ENCODE measurements at regions not wholly inside any gene's neighbourhood (a gene's known extent, or its start where the extent isn't known, plus 50 kb on each side); places are given as distances from the start of the nearest gene placed in this dataset.
"Not testable (repeated sequence)": the region's sequence is repeated elsewhere in the genome, so short reads cannot be mapped to it uniquely, and the experiment has no call there.

DNA sequence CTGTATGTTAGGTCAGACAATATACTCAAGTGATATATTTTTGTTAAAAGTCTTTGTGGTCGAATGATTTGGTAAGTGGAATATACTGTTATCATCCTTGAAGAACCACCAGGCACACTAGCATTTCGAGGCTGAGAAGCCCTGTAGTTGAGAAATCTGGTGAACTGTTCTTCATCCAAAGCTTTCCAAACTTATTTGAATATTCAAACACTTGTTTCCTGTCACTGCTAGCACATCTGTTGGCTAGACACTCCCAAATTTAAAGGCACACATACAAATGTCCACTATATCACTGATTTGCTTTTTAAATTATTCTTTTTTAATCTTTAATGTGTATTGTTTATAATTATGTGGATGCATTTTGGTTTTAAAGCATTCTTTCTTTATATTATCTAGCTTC lies 241.9 kb upstream of the CNTNAP5 start:
- Histone ChIP-seq H3K27me3 (ENCODE audit: control insufficient read depth, insufficient read depth, low read length) (no peaks in the 10 kb centered on the region), H3K9ac (ENCODE audit: low read length in 3 of 3) (no peak overlapping the region), H3K27ac (ENCODE audit: low read depth in 2 of 2, low read length in 2 of 2) (no peak overlapping the region), H3K4me3 (ENCODE audit: low read length in 3 of 3) (no peak overlapping the region), H3K9me3 (ENCODE audit: control insufficient read depth in 2 of 3, insufficient read depth in 1 of 3, low read length in 3 of 3) (no peaks in the 10 kb centered on the region), H3K4me1 (ENCODE audit: control insufficient read depth in 2 of 3, insufficient read depth in 2 of 3, low read depth in 1 of 3, low read length in 3 of 3) (no peaks in the 10 kb centered on the region), H3K36me3 (ENCODE audit: control insufficient read depth in 2 of 3, insufficient read depth in 3 of 3, low read length in 3 of 3) (no peaks in the 10 kb centered on the region)
- no peak for FAIRE-seq
- no peak for DNase-seq
- intact Hi-C loops (cut with DNase I), result no loop called here
- TF ChIP-seq, protein P1, sequence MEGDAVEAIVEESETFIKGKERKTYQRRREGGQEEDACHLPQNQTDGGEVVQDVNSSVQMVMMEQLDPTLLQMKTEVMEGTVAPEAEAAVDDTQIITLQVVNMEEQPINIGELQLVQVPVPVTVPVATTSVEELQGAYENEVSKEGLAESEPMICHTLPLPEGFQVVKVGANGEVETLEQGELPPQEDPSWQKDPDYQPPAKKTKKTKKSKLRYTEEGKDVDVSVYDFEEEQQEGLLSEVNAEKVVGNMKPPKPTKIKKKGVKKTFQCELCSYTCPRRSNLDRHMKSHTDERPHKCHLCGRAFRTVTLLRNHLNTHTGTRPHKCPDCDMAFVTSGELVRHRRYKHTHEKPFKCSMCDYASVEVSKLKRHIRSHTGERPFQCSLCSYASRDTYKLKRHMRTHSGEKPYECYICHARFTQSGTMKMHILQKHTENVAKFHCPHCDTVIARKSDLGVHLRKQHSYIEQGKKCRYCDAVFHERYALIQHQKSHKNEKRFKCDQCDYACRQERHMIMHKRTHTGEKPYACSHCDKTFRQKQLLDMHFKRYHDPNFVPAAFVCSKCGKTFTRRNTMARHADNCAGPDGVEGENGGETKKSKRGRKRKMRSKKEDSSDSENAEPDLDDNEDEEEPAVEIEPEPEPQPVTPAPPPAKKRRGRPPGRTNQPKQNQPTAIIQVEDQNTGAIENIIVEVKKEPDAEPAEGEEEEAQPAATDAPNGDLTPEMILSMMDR (IDR thresholded peaks at IDR 0.05; ENCODE audit: borderline replicate concordance, extremely low read depth, insufficient read depth), result no peak

DNA sequence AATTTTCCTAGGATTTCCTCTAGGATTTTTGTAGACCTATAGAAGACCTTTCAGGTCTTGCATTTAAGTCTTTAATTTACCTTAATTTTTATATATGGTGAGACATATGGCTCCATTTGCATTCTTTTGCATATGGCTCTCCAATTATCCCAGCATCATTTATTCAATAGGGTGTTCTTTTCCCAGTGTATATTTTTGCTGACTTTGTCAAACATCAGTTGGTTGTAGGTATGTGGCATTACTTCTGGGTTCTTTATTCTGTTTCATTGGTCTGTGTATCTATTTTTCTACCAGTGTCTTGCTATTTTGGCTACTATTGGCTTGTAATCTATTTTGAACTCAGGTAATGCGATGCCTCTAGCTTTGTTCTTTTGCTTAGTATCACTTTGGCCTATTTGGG lies 239.8 kb upstream of the CNTNAP5 start:
- no peaks in the 10 kb centered on the region for H3K27me3 ChIP-seq (ENCODE audit: control insufficient read depth, insufficient read depth, low read length)
- H3K9ac ChIP-seq (ENCODE audit: low read length in 3 of 3), result no peak overlapping the region
- TF ChIP-seq, protein P1 (IDR thresholded peaks at IDR 0.05; ENCODE audit: borderline replicate concordance, extremely low read depth, insufficient read depth), result no peak
- no peaks in the 10 kb centered on the region for H3K9me3 ChIP-seq (ENCODE audit: control insufficient read depth in 2 of 3, insufficient read depth in 1 of 3, low read length in 3 of 3)
- no peaks in the 10 kb centered on the region for H3K36me3 ChIP-seq (ENCODE audit: control insufficient read depth in 2 of 3, insufficient read depth in 3 of 3, low read length in 3 of 3)
- no peak overlapping the region for H3K27ac ChIP-seq (ENCODE audit: low read depth in 2 of 2, low read length in 2 of 2)
- FAIRE-seq, result no peak
- H3K4me1 ChIP-seq (ENCODE audit: control insufficient read depth in 2 of 3, insufficient read depth in 2 of 3, low read depth in 1 of 3, low read length in 3 of 3), result no peaks in the 10 kb centered on the region
- H3K4me3 ChIP-seq (ENCODE audit: low read length in 3 of 3), result no peak overlapping the region
- intact Hi-C loops (cut with DNase I), result no loop called here
- DNase-seq, result no peak

DNA sequence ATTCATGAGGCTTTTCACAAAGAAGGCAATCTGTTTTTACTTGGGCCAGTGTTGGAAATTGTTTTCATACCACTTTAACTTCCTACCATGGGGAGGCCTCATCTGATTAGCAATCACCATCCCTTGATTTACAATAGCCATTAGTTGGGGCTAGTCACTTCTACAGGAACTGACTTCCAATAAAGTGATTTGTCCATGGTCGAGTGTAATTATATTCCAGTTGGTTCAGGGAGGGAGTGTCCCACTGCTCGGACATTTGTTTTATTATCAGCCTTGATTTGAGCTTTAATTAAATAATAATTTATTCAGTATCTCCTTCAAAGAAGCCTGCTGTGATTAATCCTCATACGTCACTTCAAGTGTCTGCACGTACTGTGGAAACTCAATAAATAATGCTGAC lies 233.9 kb upstream of the CNTNAP5 start:
- intact Hi-C loops (cut with DNase I), result no loop called here
- Histone ChIP-seq H3K9ac (ENCODE audit: low read length in 3 of 3) (no peak overlapping the region), H3K36me3 (ENCODE audit: control insufficient read depth in 2 of 3, insufficient read depth in 3 of 3, low read length in 3 of 3) (no peaks in the 10 kb centered on the region), H3K4me1 (ENCODE audit: control insufficient read depth in 2 of 3, insufficient read depth in 2 of 3, low read depth in 1 of 3, low read length in 3 of 3) (no peaks in the 10 kb centered on the region), H3K27ac (ENCODE audit: low read depth in 2 of 2, low read length in 2 of 2) (no peak overlapping the region), H3K9me3 (ENCODE audit: control insufficient read depth in 2 of 3, insufficient read depth in 1 of 3, low read length in 3 of 3) (no peaks in the 10 kb centered on the region), H3K4me3 (ENCODE audit: low read length in 3 of 3) (no peak overlapping the region), H3K27me3 (ENCODE audit: control insufficient read depth, insufficient read depth, low read length) (no peaks in the 10 kb centered on the region)
- DNase-seq (no peak), FAIRE-seq (no peak)
- TF ChIP-seq, protein P1 (IDR thresholded peaks at IDR 0.05; ENCODE audit: borderline replicate concordance, extremely low read depth, insufficient read depth), result no peak

DNA sequence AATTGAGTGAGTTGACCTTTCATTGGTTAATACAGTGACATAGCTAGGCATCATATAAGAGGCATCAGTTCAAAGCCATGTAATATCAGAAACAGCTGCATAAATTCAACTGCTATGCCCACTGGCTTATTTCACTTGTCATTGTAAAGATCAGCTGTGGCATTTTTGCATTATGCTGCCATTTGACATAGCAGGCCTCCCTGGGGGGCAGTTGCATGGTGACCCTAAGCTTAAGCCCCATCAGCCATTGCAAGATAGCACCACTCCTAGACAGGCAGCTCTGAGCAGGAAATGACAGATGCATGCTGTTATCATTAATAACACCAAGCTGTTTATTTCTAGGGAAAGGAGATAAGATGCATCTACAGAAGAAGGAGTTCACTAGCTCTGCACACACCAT lies 233.4 kb upstream of the CNTNAP5 start:
- no peaks in the 10 kb centered on the region for H3K4me1 ChIP-seq (ENCODE audit: control insufficient read depth in 2 of 3, insufficient read depth in 2 of 3, low read depth in 1 of 3, low read length in 3 of 3)
- H3K27me3 ChIP-seq (ENCODE audit: control insufficient read depth, insufficient read depth, low read length), result no peaks in the 10 kb centered on the region
- DNase-seq (no peak), FAIRE-seq (no peak)
- H3K36me3 ChIP-seq (ENCODE audit: control insufficient read depth in 2 of 3, insufficient read depth in 3 of 3, low read length in 3 of 3), result no peaks in the 10 kb centered on the region
- H3K9me3 ChIP-seq (ENCODE audit: control insufficient read depth in 2 of 3, insufficient read depth in 1 of 3, low read length in 3 of 3), result no peaks in the 10 kb centered on the region
- TF ChIP-seq, protein P1 (IDR thresholded peaks at IDR 0.05; ENCODE audit: borderline replicate concordance, extremely low read depth, insufficient read depth), result no peak
- no peak overlapping the region for H3K4me3 ChIP-seq (ENCODE audit: low read length in 3 of 3)
- no peak overlapping the region for H3K9ac ChIP-seq (ENCODE audit: low read length in 3 of 3)
- intact Hi-C loops (cut with DNase I), result no loop called here
- H3K27ac ChIP-seq (ENCODE audit: low read depth in 2 of 2, low read length in 2 of 2), result no peak overlapping the region

DNA sequence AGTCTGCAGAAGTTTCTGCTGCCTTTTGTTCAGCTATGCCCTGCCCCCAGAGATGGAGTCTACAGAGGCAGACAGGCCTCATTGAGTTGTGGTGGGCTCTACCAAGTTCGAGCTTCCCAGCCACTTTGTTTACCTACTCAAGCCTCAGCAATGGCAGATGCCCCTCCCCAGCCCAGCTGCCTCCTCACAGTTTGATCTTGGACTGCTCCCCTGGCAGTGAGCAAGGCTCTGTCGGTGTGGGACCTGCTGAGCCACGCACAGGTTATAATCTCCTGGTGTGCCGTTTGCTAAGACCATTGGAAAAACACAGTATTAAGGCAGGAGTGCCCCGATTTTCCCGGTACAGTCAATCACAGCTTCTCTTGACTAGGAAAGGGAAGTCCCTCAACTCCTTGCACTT lies 221.0 kb upstream of the CNTNAP5 start:
- FAIRE-seq; intact Hi-C loops (cut with DNase I); H3K27me3 ChIP-seq (ENCODE audit: control insufficient read depth, insufficient read depth, low read length); DNase-seq; H3K9ac ChIP-seq (ENCODE audit: low read length in 3 of 3); H3K27ac ChIP-seq (ENCODE audit: low read depth in 2 of 2, low read length in 2 of 2); H3K4me1 ChIP-seq (ENCODE audit: control insufficient read depth in 2 of 3, insufficient read depth in 2 of 3, low read depth in 1 of 3, low read length in 3 of 3); H3K4me3 ChIP-seq (ENCODE audit: low read length in 3 of 3); H3K36me3 ChIP-seq (ENCODE audit: control insufficient read depth in 2 of 3, insufficient read depth in 3 of 3, low read length in 3 of 3): not testable (repeated sequence)
- H3K9me3 ChIP-seq (ENCODE audit: control insufficient read depth in 2 of 3, insufficient read depth in 1 of 3, low read length in 3 of 3), result peaks cover 0 to 19% (median 0%) of the 10 kb centered on the region in 3 donors

DNA sequence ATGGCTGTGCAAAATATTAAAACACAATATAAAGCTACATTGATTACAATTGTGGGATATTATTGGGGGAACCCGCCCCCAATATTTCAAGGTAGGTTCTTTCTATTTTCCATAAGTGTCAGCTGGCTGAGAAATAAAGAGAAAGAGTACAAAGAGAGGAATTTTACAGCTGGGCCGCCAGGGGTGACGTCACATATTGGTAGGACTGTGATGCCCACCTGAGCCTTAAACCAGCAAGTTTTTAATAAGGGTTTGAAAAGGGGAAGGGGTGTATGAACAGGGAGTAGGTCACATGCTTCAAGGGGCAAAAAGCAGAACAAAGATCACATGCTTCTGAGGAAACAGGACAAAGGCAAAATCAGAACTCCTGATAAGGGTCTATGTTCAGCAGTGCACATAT lies 219.3 kb upstream of the CNTNAP5 start:
- peaks cover 0 to 19% (median 0%) of the 10 kb centered on the region in 3 donors for H3K9me3 ChIP-seq (ENCODE audit: control insufficient read depth in 2 of 3, insufficient read depth in 1 of 3, low read length in 3 of 3)
- H3K27me3 ChIP-seq (ENCODE audit: control insufficient read depth, insufficient read depth, low read length); H3K9ac ChIP-seq (ENCODE audit: low read length in 3 of 3); intact Hi-C loops (cut with DNase I); FAIRE-seq; DNase-seq; H3K4me1 ChIP-seq (ENCODE audit: control insufficient read depth in 2 of 3, insufficient read depth in 2 of 3, low read depth in 1 of 3, low read length in 3 of 3); H3K27ac ChIP-seq (ENCODE audit: low read depth in 2 of 2, low read length in 2 of 2); H3K4me3 ChIP-seq (ENCODE audit: low read length in 3 of 3); H3K36me3 ChIP-seq (ENCODE audit: control insufficient read depth in 2 of 3, insufficient read depth in 3 of 3, low read length in 3 of 3): not testable (repeated sequence)
